Posterior cingulate gyrus (tissue), 11 donors: ENCODE measurements at regions not wholly inside any gene's neighbourhood (a gene's known extent, or its start where the extent isn't known, plus 50 kb on each side); places are given as distances from the start of the nearest gene placed in this dataset.
"Not testable (repeated sequence)": the region's sequence is repeated elsewhere in the genome, so short reads cannot be mapped to it uniquely, and the experiment has no call there.

Experiments
- DNase-seq, 10 donors: peaks; one replicate each; pipeline versions ENCODE4 v3.0.0 to v3.0.0-alpha.2; 2020 to 2021; ENCODE audit warnings: mixed read lengths in 3 of 10
- intact Hi-C: fragments of 100-400 bp; cut with DNase I; formaldehyde crosslinking; loops from one replicate; pipeline ENCODE4 v1.15.1; 2023

DNA sequence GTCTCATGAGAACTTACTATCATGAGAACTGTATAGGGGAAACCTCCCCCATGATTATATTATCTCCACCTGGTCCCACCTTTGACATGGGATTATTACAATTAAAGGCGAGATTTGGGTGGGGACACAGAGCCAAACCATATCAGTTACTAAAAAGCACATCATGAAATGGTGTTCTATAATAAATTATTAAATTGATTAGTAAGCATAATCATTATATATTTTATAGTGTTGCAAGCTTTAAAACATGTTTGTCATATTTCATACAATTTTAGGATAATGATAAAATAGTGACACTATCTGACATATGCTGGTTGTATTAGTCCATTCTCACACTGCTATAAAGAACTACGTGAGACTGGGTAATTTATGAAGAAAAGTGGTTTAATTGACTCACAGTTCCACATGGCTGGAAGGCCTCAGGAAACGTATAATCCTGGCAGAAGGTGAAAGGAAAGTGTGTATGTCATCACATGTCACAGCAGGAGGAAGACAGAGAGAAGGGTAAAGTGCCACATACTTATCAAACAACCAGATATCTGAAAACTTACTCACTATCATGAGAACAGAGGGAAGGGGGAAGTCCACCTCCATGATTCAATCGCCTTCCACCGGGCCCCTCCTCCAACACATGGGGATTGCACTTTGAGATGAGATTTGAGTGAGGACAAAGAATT, 539.2 kb upstream of the OLFM3 start:
- intact Hi-C loops: no loop called here
- DNase-seq: no peak

DNA sequence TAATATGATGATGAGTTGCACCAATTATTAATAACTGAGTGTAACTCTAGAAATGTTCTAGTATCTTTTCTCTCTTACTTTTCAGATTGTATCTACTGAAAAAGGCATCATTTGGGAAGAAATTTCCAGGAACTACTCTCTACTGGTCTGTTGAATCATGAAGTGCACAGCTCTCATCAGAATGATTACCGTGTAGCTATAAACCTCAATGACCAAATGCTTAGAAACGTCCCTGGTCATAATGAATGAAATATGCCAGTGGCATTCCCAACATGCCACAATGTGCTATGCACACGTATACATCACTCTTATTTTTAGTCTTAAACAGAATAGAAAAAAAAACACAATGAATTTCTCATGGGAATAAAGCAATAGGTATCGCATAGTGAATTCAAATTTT, 534.3 kb upstream of the OLFM3 start:
- intact Hi-C loops: no loop called here
- no peak for DNase-seq

DNA sequence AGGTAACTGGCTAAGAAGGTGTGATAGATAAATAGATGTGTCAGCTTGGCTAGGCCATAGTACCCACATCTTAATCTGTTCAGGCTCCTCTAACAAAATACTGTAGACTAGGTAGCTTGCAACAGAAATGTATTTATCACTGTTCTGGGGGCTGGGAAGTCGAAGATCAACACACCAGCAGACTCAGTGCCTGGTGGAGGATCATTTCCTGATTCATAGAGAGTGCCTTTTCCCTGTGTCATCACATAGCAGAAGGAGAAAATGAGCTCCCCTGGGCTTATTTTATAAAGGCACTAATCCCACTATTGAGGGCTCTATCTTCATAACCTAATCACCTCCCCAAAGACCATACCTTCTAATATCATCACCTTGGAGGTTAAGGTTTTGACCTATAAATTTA, 532.7 kb upstream of the OLFM3 start:
- no peak for DNase-seq
- intact Hi-C loops: no loop called here

DNA sequence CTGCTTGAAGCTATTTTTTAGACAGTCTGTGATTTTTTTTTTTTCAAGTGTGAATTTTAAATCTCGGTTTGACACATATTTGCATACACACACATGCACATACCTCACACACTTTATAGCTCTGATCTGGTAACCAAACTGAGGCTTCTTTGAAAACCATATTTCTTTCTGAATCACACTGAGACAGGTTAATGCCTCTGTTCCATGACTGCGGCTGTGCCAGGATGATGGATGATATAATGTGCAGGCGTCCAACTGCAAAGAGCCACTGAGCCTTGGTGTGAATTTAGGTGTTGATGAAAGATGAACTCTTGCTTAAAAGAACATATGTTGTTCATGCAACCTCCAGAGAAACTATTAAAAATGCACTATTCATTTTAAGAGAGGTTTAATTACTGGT, 504.0 kb upstream of the OLFM3 start:
- intact Hi-C loops: no loop called here
- peak in 3 of 10 donors; percentile 4 to 67 (median 67) for DNase-seq

DNA sequence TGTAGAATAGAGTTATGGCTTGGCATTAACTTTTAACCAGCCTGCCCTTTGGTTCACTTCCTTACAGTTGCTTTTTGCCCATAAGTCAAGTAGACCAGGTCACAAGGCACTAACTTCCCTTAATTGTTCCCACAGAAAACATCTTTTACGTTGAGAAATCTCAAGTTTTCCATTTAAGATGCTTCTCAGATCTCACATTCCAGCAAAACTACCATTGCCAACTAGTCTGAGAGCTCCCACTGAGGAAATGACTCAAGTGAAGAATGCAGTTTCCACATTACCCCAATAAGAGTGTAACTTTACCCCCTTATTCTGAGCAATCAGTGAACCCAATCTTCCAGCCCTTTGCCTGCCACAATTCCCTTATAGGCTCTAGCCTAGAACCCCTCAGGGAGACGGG, 502.2 kb upstream of the OLFM3 start:
- no peak for DNase-seq
- intact Hi-C loops: no loop called here

DNA sequence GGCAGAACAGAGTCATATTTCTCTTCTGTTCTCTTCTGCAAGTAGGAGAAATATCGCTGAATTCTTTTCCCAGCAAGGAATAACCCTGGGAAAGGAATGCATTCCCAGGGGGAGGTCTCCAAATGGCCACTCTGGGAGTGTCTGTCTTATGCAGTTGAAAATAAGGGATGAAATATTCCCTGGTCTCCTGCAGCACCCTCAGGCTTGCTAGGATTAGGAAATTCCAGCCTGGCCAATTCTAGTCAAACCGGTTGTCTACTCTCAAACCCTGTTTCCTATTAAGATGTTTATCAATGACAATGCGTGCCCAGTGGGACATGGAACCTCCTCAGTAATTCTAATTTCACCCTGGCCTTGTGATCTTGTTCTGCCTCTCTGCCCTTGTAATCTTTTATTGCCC, 501.1 kb upstream of the OLFM3 start:
- DNase-seq, intact Hi-C loops: not testable (repeated sequence)

DNA sequence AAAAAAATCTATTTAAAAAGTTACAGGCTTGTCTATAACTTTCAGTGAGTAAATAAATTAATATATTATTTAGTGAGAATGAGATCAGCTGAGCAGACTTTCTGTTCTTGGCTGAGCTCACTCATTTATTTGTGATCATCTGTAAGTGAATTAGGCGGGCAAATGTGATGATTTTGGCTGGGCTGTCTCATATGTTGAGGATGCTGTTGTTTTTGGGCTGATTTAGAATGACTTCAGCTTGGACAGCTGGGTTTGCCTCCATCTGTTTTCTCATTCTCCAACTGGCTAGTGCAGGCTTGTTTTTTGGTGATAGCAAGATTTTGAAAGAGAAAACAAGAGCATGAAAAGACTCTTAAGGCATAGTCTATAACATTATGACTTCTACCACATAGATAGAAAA, 475.8 kb upstream of the OLFM3 start:
- intact Hi-C loops: no loop called here
- DNase-seq: no peak

DNA sequence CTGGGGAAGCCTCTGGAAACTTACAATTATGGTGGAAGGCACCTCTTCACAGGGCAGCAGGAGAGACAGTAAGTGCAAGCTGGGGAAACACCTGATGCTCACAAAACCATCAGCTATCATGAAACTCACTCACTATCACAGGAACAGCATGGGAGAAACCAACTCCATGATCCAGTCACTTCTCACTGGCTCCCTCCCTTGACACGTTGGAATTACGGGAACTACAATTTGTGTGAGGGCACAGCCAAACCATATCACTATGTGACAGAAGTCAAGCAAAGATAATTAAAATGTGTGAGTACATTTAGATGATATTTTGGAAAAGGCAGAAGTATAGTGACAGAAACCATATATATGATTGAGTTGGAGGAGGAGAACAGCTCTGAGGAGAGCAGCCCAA, 474.0 kb upstream of the OLFM3 start:
- intact Hi-C loops: no loop called here
- DNase-seq: no peak

DNA sequence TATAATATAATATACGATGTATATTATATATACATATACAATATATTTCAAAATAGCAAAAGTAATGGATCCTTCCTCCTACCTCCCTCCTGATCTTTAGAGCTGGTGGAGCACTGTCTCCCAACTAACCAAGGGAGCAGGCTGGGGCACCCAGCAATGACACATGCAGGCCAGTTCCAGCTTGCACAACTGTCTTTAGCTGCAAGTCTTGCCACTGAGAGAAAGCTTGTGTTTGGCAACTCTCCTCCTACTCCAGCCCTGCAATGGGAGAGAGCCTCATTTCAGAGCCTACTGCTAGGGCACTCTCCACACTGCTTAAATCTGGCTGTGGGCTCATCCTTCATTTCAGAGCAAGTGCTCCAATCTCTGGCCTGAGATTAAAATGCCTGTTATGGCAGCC, 469.8 kb upstream of the OLFM3 start:
- DNase-seq: peak in 1 of 10 donors; percentile 46
- intact Hi-C loops: no loop called here

DNA sequence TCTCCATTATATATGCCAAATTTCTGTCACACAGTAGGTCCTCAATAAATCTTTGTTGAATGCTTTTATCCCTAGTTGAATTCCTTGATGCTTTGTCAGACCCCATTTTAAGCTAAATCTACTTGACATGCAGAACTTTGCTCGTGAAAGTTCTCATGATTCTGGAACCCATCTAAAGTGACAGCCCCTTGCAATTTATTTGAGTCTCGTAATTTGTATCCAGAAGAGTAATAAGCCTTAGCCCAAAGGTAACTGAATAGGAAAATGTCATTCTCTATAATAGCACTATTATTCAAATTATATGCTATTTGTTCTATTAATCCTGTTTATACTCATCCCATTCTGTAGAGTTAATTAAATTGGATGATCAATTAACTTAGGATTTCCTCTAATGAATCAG, 466.6 kb upstream of the OLFM3 start:
- no peak for DNase-seq
- intact Hi-C loops: no loop called here

DNA sequence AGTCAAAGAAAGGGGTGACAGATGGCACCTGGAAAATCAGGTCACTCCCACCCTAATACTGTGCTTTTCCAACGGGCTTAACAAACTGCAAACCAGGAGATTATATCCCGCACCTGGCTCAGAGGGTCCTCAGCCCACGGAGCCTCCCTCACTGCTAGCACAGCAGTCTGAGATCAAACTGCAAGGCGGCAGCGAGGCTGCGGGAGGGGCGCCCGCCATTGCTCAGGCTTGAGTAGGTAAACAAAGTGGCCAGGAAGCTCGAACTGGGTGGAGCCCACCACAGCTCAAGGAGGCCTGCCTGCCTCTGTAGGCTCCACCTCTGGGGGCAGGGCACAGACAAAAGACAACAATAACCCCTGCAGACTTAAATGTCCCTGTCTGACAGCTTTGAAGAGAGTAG, 445.6 kb upstream of the OLFM3 start:
- DNase-seq, intact Hi-C loops: not testable (repeated sequence)

DNA sequence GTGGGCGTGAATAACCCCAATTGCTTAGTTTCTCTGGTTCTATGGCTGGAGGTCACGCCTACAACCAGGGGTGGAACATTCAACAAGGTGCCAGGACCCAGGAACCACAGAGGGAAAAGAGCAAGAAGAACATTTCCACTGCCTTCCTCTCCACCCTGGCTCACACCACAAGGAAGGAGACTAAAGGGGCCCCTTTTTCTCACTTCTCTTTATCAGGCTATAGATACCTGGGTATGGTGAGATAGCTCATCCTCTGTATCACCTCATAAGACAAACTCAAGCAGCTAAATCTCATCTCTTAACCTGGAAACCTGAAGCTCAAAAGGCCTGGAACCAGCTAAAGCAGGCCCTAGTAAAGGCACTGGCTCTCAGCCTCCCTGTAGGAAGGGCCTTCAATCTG, 438.8 kb upstream of the OLFM3 start:
- intact Hi-C loops: no loop called here
- no peak for DNase-seq

DNA sequence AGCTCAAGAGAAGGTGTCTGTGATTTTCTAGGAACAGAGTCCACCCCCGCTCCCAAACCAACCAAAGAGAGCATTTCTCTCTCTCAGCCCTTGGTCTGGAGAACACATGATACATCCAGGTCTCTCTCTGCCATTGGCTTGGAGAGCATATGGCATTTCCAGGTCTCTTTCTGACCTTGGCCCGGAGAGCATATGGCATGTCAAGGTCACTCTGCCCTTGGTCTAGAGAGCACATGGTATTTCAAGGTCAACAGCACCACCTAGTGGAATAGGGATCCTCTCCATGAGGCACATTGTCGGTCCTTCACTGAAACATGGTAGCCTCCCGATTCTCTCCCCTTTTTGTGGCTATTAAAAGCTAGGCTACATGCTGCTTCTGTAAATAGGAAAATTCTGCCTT, 437.7 kb upstream of the OLFM3 start:
- no peak for DNase-seq
- intact Hi-C loops: loop anchor here (5.0 kb wide), 1 partner anchor 612 kb away; no protein-coding TSS in a partner anchor

DNA sequence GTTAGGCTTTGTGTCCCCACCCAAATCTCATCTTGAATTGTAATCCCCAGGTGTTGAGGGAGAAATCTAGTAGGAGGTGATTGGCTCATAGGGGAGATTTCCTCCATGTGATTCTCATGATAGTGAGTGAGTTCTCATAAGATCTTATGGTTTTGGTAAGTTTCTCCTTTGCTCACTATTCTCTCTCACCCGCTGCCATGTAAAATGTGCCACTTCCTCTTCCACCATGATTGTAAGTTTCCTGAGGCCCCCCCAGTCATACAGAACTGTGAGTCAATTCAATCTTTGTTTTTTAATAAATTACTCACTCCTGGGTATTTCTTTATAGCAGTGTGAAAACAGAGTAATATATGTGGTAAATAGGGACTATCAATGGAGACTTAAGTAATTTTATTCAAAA, 434.5 kb upstream of the OLFM3 start:
- intact Hi-C loops: loop anchor here (5.0 kb wide), 1 partner anchor 609 kb away; no protein-coding TSS in a partner anchor
- no peak for DNase-seq

DNA sequence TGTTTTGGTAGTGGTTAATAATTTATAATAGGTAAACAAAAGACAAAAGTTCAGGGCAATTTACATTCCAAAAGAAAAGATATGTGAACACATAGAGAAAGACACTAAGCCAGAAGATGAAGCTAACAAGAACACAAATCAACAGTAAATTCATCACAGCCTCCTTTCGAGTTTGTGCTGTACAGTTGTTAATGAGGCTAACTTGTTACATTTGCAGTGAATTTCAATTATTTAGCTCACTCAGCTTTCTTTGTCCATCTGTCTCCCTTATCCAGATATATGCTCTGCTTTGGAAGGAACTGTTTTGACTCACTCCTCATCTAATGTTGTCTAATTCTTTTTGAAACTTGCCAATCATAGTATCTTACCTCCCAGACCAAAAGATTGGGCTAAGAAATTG, 423.3 kb upstream of the OLFM3 start:
- intact Hi-C loops: no loop called here
- DNase-seq: no peak
